DND-41 (cell line): ENCODE measurements at regions not wholly inside any gene's neighbourhood (a gene's known extent, or its start where the extent isn't known, plus 50 kb on each side); places are given as distances from the start of the nearest gene placed in this dataset.

Source experiments
- CTCF ChIP-seq: IDR thresholded peaks from 2 replicates; pipeline ENCODE4 v1.5.1; 2012; ENCODE audit warnings: borderline replicate concordance, low read length, moderate library complexity, mild to moderate bottlenecking; ENCODE audit not compliant: poor library complexity, severe bottlenecking; ENCODE audit errors: extremely low read depth
- EZH2 ChIP-seq: IDR thresholded peaks from 3 replicates; pipeline ENCODE4 v1.6.1; 2012; ENCODE audit warnings: borderline replicate concordance, low read depth, mild to moderate bottlenecking, moderate library complexity, low read length, inconsistent platforms; ENCODE audit not compliant: severe bottlenecking

- TF ChIP-seq CTCF (no peak), EZH2 (no peak)
These were observed 358.9 kb upstream of the ATP5MC3 start for GRCh38 chr2:175540421-175540820.
